ENCODE measurements at regions not wholly inside any gene's neighbourhood (a gene's known extent, or its start where the extent isn't known, plus 50 kb on each side); places are given as distances from the start of the nearest gene placed in this dataset.
"Not testable (repeated sequence)": the region's sequence is repeated elsewhere in the genome, so short reads cannot be mapped to it uniquely, and the experiment has no call there.

- DNase-seq, result no peak
- TF ChIP-seq GATA1 (IDR thresholded peaks at IDR 0.05; ENCODE audit: low read depth, low read length), result no peak
- no peak for TF ChIP-seq POLR2A (IDR thresholded peaks at IDR 0.05; ENCODE audit: low read length)
Observed at GRCh38 chr4:10232114-10232513, 115.5 kb upstream of the WDR1 start.

GRCh38 chr4:10226756-10227155 lies 110.2 kb upstream of the WDR1 start:
- no peak for TF ChIP-seq POLR2A (IDR thresholded peaks at IDR 0.05; ENCODE audit: low read length)
- TF ChIP-seq GATA1 (IDR thresholded peaks at IDR 0.05; ENCODE audit: low read depth, low read length), result no peak
- DNase-seq, result no peak

- no peak for DNase-seq
Observed at GRCh38 chr4:10225096-10225495, 108.5 kb upstream of the WDR1 start.

GRCh38 chr4:10223782-10224181 lies 107.2 kb upstream of the WDR1 start:
- no peak for DNase-seq
- TF ChIP-seq GATA1 (IDR thresholded peaks at IDR 0.05; ENCODE audit: low read depth, low read length), result no peak
- TF ChIP-seq POLR2A (IDR thresholded peaks at IDR 0.05; ENCODE audit: low read length), result no peak

More at GRCh38 chr4:10225096-10225495, 108.5 kb upstream of the WDR1 start:
- TF ChIP-seq GATA1 (IDR thresholded peaks at IDR 0.05; ENCODE audit: low read depth, low read length) (no peak), POLR2A (IDR thresholded peaks at IDR 0.05; ENCODE audit: low read length) (no peak)

GRCh38 chr4:10213481-10213880 lies 96.9 kb upstream of the WDR1 start:
- DNase-seq, result not testable (repeated sequence)

GRCh38 chr4:10212901-10213300 lies 96.3 kb upstream of the WDR1 start:
- no peak for TF ChIP-seq POLR2A (IDR thresholded peaks at IDR 0.05; ENCODE audit: low read length)
- TF ChIP-seq GATA1 (IDR thresholded peaks at IDR 0.05; ENCODE audit: low read depth, low read length), result no peak
- no peak for DNase-seq

GRCh38 chr4:10212400-10212799 lies 95.8 kb upstream of the WDR1 start:
- DNase-seq, result no peak

GRCh38 chr4:10207116-10207515 lies 90.5 kb upstream of the WDR1 start:
- no peak for DNase-seq
- no peak for TF ChIP-seq GATA1 (IDR thresholded peaks at IDR 0.05; ENCODE audit: low read depth, low read length)
- TF ChIP-seq POLR2A (IDR thresholded peaks at IDR 0.05; ENCODE audit: low read length), result no peak

More at GRCh38 chr4:10212400-10212799, 95.8 kb upstream of the WDR1 start:
- TF ChIP-seq POLR2A (IDR thresholded peaks at IDR 0.05; ENCODE audit: low read length), result no peak
- no peak for TF ChIP-seq GATA1 (IDR thresholded peaks at IDR 0.05; ENCODE audit: low read depth, low read length)

- no peak for DNase-seq
- TF ChIP-seq GATA1 (IDR thresholded peaks at IDR 0.05; ENCODE audit: low read depth, low read length) (no peak), POLR2A (IDR thresholded peaks at IDR 0.05; ENCODE audit: low read length) (no peak)
Observed at GRCh38 chr4:10205223-10205622, 88.6 kb upstream of the WDR1 start.

- TF ChIP-seq GATA1 (IDR thresholded peaks at IDR 0.05; ENCODE audit: low read depth, low read length) (no peak), POLR2A (IDR thresholded peaks at IDR 0.05; ENCODE audit: low read length) (no peak)
- no peak for DNase-seq
Observed at GRCh38 chr4:10204401-10205058, 87.9 kb upstream of the WDR1 start.

- DNase-seq, result no peak
- TF ChIP-seq GATA1 (IDR thresholded peaks at IDR 0.05; ENCODE audit: low read depth, low read length), result no peak
- no peak for TF ChIP-seq POLR2A (IDR thresholded peaks at IDR 0.05; ENCODE audit: low read length)
Observed at GRCh38 chr4:10203851-10204250, 87.3 kb upstream of the WDR1 start.

- no peak for DNase-seq
Observed at GRCh38 chr4:10201381-10202223, 85.0 kb upstream of the WDR1 start.

GRCh38 chr4:10200869-10201268 lies 84.3 kb upstream of the WDR1 start:
- TF ChIP-seq POLR2A (IDR thresholded peaks at IDR 0.05; ENCODE audit: low read length) (peak; percentile 36), GATA1 (IDR thresholded peaks at IDR 0.05; ENCODE audit: low read depth, low read length) (no peak)
- peak; percentile 91 to 96 for DNase-seq

More at GRCh38 chr4:10201381-10202223, 85.0 kb upstream of the WDR1 start:
- TF ChIP-seq GATA1 (IDR thresholded peaks at IDR 0.05; ENCODE audit: low read depth, low read length), result no peak
- no peak for TF ChIP-seq POLR2A (IDR thresholded peaks at IDR 0.05; ENCODE audit: low read length)

- no peak for TF ChIP-seq GATA1 (IDR thresholded peaks at IDR 0.05; ENCODE audit: low read depth, low read length)
- TF ChIP-seq POLR2A (IDR thresholded peaks at IDR 0.05; ENCODE audit: low read length), result no peak
- DNase-seq, result no peak
Observed at GRCh38 chr4:10198365-10198764, 81.8 kb upstream of the WDR1 start.

GRCh38 chr4:10197952-10198351 lies 81.4 kb upstream of the WDR1 start:
- TF ChIP-seq GATA1 (IDR thresholded peaks at IDR 0.05; ENCODE audit: low read depth, low read length), result no peak
- no peak for TF ChIP-seq POLR2A (IDR thresholded peaks at IDR 0.05; ENCODE audit: low read length)
- DNase-seq, result no peak
